Stimulated activated CD8-positive, alpha-beta memory T cell treated with anti-CD3 and anti-CD28 coated beads, Interleukin-4, amount 100 ng/mL, for 4 hours (primary cell): ENCODE measurements at regions not wholly inside any gene's neighbourhood (a gene's known extent, or its start where the extent isn't known, plus 50 kb on each side); places are given as distances from the start of the nearest gene placed in this dataset.
"Not testable (repeated sequence)": the region's sequence is repeated elsewhere in the genome, so short reads cannot be mapped to it uniquely, and the experiment has no call there.

Source experiments
- DNase-seq, 2 donors: peaks; one replicate each; pipeline ENCODE4 v3.0.0-alpha.2; 2020; ENCODE audit warnings: low read depth in 2 of 2, low spot score in 1 of 2

- no peak for DNase-seq
Observed at GRCh38 chr1:198967566-198967965, 328.7 kb downstream of the PTPRC start.

GRCh38 chr1:198968866-198969265 is 330.0 kb downstream of the PTPRC start:
- no peak for DNase-seq

GRCh38 chr1:198969981-198970380 is 331.1 kb downstream of the PTPRC start:
- DNase-seq: no peak

- no peak for DNase-seq
Observed at GRCh38 chr1:198970916-198971315, 332.1 kb downstream of the PTPRC start.

GRCh38 chr1:198977909-198978308 is 339.1 kb downstream of the PTPRC start:
- DNase-seq: no peak

- no peak for DNase-seq
Observed at GRCh38 chr1:198978523-198978922, 339.7 kb downstream of the PTPRC start.

- no peak for DNase-seq
Observed at GRCh38 chr1:198986036-198986435, 347.2 kb downstream of the PTPRC start.

- no peak for DNase-seq
Observed at GRCh38 chr1:198986442-198986841, 347.6 kb downstream of the PTPRC start.

- DNase-seq: no peak
Observed at GRCh38 chr1:199002661-199003060, 363.8 kb downstream of the PTPRC start.

- no peak for DNase-seq
Observed at GRCh38 chr1:199007423-199007822, 368.6 kb downstream of the PTPRC start.

- DNase-seq: no peak
Observed at GRCh38 chr1:199009447-199009846, 370.6 kb downstream of the PTPRC start.

GRCh38 chr1:199010492-199010891 is 371.7 kb downstream of the PTPRC start:
- no peak for DNase-seq

GRCh38 chr1:199010933-199011332 is 372.1 kb downstream of the PTPRC start:
- no peak for DNase-seq

GRCh38 chr1:199015799-199016198 is 377.0 kb downstream of the PTPRC start:
- no peak for DNase-seq

GRCh38 chr1:199018471-199019135 is 379.8 kb downstream of the PTPRC start:
- DNase-seq: no peak

- DNase-seq: no peak
Observed at GRCh38 chr1:199020051-199020450, 381.2 kb downstream of the PTPRC start.

GRCh38 chr1:199020904-199021303 is 382.1 kb downstream of the PTPRC start:
- DNase-seq: no peak

GRCh38 chr1:199029401-199029800 is 390.6 kb downstream of the PTPRC start:
- DNase-seq: no peak

GRCh38 chr1:199029855-199030254 is 391.0 kb downstream of the PTPRC start:
- DNase-seq: no peak

GRCh38 chr1:199030541-199030940 is 391.7 kb downstream of the PTPRC start:
- DNase-seq: not testable (repeated sequence)

GRCh38 chr1:199031170-199031569 is 392.3 kb downstream of the PTPRC start:
- DNase-seq: not testable (repeated sequence)

- DNase-seq: not testable (repeated sequence)
Observed at GRCh38 chr1:199032479-199032878, 393.6 kb downstream of the PTPRC start.

- no peak for DNase-seq
Observed at GRCh38 chr1:199033661-199034060, 394.8 kb downstream of the PTPRC start.
